GM12891 (cell line): ENCODE measurements at regions not wholly inside any gene's neighbourhood (a gene's known extent, or its start where the extent isn't known, plus 50 kb on each side); places are given as distances from the start of the nearest gene placed in this dataset.

Experiments
- DNase-seq: peaks from one replicate; pipeline ENCODE4 v3.0.0; 2011; ENCODE audit warnings: low spot score; ENCODE audit not compliant: insufficient read length
- FAIRE-seq: peaks from 2 replicates; lab custom pipeline; 2011; peaks lifted over from hg19 to GRCh38; lab: Jason Lieb, UNC
- PAX5 ChIP-seq: IDR thresholded peaks from 2 replicates; pipeline ENCODE4 v1.6.1; 2011; ENCODE audit warnings: low read length, moderate library complexity, mild to moderate bottlenecking; ENCODE audit not compliant: insufficient read depth, severe bottlenecking
- POLR2A ChIP-seq: IDR thresholded peaks from 2 replicates; pipeline ENCODE4 v1.6.1; 2011; ENCODE audit warnings: low read depth, low read length, control low read depth
- POLR2AphosphoS5 ChIP-seq: IDR thresholded peaks from 2 replicates; pipeline ENCODE4 v1.6.1; 2011; ENCODE audit warnings: low read depth, low read length, control low read depth
- POU2F2 ChIP-seq: IDR thresholded peaks from 2 replicates; pipeline ENCODE4 v1.6.1; 2011; ENCODE audit warnings: low read depth, mild to moderate bottlenecking, control low read depth, low read length, moderate library complexity
- SPI1 ChIP-seq: IDR thresholded peaks from 2 replicates; pipeline ENCODE4 v1.6.1; 2011; ENCODE audit warnings: low read depth, low read length, control low read depth
- TAF1 ChIP-seq: IDR thresholded peaks from 2 replicates; pipeline ENCODE4 v1.6.1; 2011; ENCODE audit warnings: low read depth, low read length, control low read depth

DNA sequence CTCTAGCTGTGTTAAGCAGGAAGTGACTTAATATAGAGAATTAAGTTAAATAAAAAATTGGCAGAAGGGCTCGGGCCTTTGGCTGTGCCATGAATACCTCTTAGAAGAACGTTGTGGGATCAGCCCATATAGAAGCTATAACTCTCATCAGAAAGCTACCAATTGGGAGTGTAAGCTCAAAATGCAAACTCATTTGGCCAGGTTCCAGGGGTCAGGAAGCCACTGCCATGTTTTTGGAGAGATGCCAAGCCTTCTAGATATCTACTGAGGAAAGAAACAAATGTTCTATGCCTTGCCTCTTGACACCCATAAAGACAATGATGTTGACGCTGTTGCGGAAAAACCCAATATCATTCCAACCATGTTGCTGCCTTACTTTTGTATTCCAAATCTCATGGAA, 475.2 kb upstream of the TGFBR2 start:
- TF ChIP-seq POLR2A (no peak), TAF1 (no peak), POLR2AphosphoS5 (no peak), POU2F2 (no peak), SPI1 (no peak), PAX5 (no peak)
- no peak for FAIRE-seq
- no peak for DNase-seq

GRCh38 chr3:30135190-30135589, 471.2 kb upstream of the TGFBR2 start:
- FAIRE-seq (no peak), DNase-seq (no peak)
- no peak for TF ChIP-seq SPI1
- TF ChIP-seq PAX5: no peak
- TF ChIP-seq POLR2A: no peak
- TF ChIP-seq POLR2AphosphoS5: no peak

GRCh38 chr3:30139283-30139682, 467.1 kb upstream of the TGFBR2 start:
- TF ChIP-seq POLR2A (no peak), POU2F2 (no peak), TAF1 (no peak), PAX5 (no peak)
- DNase-seq (no peak), FAIRE-seq (no peak)

DNA sequence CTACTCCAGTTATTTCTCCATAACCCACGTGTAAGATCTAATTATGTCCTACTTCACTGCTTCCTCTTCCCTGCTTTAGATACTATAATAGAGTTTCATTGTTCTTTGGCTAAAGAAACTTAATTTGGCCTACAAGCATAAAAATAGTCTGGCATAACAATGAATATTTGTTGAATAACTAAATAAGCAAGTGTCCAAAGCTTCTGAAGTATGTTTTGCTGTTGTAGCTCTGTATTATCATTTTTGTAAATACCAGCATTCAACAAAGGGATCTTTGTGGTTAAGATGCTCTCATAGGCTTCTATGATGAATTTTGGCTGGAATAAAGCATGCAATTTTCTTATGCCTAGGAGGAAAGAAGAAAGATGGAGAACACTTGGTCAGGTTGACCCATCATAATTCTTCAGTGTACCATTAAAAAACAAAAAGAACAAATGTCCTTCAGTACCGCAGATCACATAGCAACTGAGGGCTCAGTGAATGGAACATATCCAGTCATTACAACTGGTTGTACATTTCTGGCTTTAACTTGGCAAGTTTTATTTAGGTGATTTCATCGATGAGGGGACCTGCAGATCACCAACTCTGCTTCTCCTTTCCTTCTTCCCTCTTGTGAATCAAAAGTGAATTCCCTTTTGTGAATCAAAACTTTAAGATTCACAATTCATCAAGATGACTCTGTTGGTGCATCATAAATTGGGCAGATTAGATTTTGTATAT, 465.9 kb upstream of the TGFBR2 start:
- no peak for TF ChIP-seq POLR2A
- no peak for TF ChIP-seq POLR2AphosphoS5
- TF ChIP-seq POU2F2: no peak
- no peak for FAIRE-seq
- DNase-seq: no peak

DNA sequence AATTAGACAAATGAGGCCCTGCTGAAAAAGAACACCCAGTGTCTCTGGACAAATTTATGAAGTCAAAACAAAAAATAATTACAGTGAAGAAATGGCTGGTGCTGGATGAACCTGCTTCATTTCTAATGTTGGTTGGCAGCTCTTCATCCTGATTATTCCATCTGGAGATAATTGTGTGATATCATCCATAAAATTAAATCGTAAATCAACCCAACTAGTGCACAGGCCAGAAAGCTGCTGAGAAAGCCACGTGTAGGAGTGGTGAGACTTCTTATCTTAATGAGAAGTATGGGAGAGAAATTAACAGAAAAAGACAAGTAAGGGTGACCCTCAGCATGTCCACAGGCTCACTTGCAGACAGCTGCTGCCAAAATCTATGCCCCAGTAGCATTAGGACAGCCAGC, 465.2 kb upstream of the TGFBR2 start:
- DNase-seq: no peak
- TF ChIP-seq SPI1: no peak
- no peak for TF ChIP-seq POLR2A
- TF ChIP-seq POU2F2: no peak
- TF ChIP-seq POLR2AphosphoS5: no peak
- TF ChIP-seq TAF1: no peak
- no peak for TF ChIP-seq PAX5
- no peak for FAIRE-seq

DNA sequence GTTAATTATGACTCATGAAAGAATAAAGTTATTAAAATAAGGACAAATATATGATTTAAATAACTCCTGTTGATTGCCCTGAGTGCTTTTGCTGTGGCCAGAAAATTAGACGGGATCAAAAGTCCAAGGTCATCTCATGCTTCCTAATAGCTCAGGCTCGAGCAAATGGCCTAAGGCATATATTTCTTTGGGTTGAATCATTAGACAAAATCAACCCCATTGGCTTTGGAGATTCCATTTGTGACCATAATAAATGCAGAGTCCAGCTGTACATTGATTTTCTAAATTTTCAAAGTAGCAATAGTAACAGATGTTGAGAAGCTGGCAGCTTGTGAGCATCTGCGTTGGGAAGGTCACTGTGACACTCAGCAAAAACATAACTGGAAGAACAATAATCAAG, 464.5 kb upstream of the TGFBR2 start:
- DNase-seq: no peak
- FAIRE-seq: no peak
- TF ChIP-seq PAX5 (no peak), SPI1 (no peak), POU2F2 (no peak), POLR2AphosphoS5 (no peak), POLR2A (no peak), TAF1 (no peak)

DNA sequence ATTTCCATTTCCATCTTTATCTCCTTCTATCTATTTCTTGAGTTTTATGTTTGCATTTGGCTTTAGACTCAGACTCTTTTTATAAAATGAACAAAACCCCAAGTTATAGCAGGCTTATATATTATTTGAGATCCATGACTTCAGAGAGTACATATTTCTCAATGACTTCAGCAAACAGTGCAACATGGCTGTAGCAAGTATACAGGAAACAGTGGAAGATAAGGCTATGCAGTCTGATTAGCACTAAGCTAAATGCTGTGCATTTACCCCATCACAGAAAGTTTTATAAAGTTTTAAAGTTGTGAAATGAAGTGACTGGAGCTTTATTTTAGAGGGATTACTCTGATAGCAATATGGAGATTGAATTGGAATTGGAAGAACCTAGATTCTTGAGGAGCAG, 463.5 kb upstream of the TGFBR2 start:
- no peak for FAIRE-seq
- no peak for TF ChIP-seq POLR2A
- no peak for TF ChIP-seq TAF1
- TF ChIP-seq POLR2AphosphoS5: no peak
- no peak for TF ChIP-seq SPI1
- no peak for TF ChIP-seq PAX5
- TF ChIP-seq POU2F2: no peak
- no peak for DNase-seq

DNA sequence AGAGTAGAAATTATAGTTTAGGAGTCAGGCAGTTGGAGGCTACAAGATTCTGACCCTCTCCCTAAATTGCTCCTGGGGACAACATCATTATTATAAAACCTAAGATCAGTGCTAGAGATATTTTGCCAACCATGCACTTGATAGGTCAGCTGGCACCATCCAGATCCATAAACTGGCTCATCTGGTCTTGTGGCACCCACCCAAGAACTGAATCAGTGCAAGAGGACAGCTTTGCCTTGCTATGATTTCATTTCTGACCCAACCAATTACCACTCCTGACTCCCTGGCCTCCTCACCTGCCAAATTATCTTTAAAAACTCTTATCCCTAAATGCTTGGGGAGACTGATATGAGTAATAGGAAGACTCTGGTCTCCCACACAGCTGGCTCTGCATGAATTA, 461.1 kb upstream of the TGFBR2 start:
- no peak for FAIRE-seq
- DNase-seq: no peak
- no peak for TF ChIP-seq PAX5
- no peak for TF ChIP-seq POU2F2
- TF ChIP-seq TAF1: no peak
- no peak for TF ChIP-seq POLR2AphosphoS5
- no peak for TF ChIP-seq POLR2A
- TF ChIP-seq SPI1: no peak

- DNase-seq (no peak), FAIRE-seq (no peak)
- TF ChIP-seq PAX5 (no peak), SPI1 (no peak), POLR2AphosphoS5 (no peak), POU2F2 (no peak), POLR2A (no peak), TAF1 (no peak)
Measured at GRCh38 chr3:30146978-30147377, 459.4 kb upstream of the TGFBR2 start.

GRCh38 chr3:30154853-30155252, 451.5 kb upstream of the TGFBR2 start:
- FAIRE-seq: no peak
- no peak for TF ChIP-seq POU2F2
- no peak for TF ChIP-seq TAF1
- TF ChIP-seq PAX5: no peak
- TF ChIP-seq SPI1: no peak
- no peak for TF ChIP-seq POLR2A
- TF ChIP-seq POLR2AphosphoS5: no peak

More at GRCh38 chr3:30154853-30155252, 451.5 kb upstream of the TGFBR2 start:
- DNase-seq: no peak
